H1 (cell line): ENCODE measurements at regions not wholly inside any gene's neighbourhood (a gene's known extent, or its start where the extent isn't known, plus 50 kb on each side); places are given as distances from the start of the nearest gene placed in this dataset.

Experiments
- CTCF ChIA-PET: fragments of 300-600 bp; sonication (Branson Sonifier 250); formaldehyde crosslinking; loops from one replicate; lab custom pipeline; 2021; ENCODE audit not compliant: partially characterized antibody; lab: Charles Lee
- POLR2A ChIA-PET: fragments of 300-600 bp; sonication (Branson Sonifier 250); formaldehyde crosslinking; loops from one replicate; lab custom pipeline; 2021; ENCODE audit warnings: inconsistent platforms; ENCODE audit not compliant: partially characterized antibody; lab: Charles Lee
- DNase-seq, 2 experiments: peaks; one replicate each; pipeline versions ENCODE4 v3.0.0 to v3.0.0-alpha.2; 2010 to 2022; ENCODE audit warnings: low spot score in 2 of 2, low read depth in 1 of 2, mixed read lengths in 1 of 2
- FAIRE-seq: peaks from 2 replicates; lab custom pipeline; 2011; peaks lifted over from hg19 to GRCh38; lab: Jason Lieb, UNC
- H2AFZ ChIP-seq: 2 replicates; pipeline ENCODE4 v1.8.1; 2012; ENCODE audit warnings: low read length, inconsistent platforms
- H2AK5ac ChIP-seq: 2 replicates; pipeline ENCODE4 v1.6.1; 2013; ENCODE audit warnings: low read depth, low read length
- H2BK120ac ChIP-seq: replicated peaks from 2 replicates; pipeline ENCODE3; 2013; ENCODE audit warnings: low read depth, low read length, inconsistent platforms
- H2BK12ac ChIP-seq: 2 replicates; pipeline ENCODE4 v1.6.1; 2013; ENCODE audit warnings: low read depth, low read length
- H2BK15ac ChIP-seq: 2 replicates; pipeline ENCODE4 v1.6.1; 2013; ENCODE audit warnings: low read length
- H2BK20ac ChIP-seq: 2 replicates; pipeline ENCODE4 v1.6.1; 2013; ENCODE audit warnings: low read length
- H2BK5ac ChIP-seq: 2 replicates; pipeline ENCODE4 v1.6.1; 2013; ENCODE audit warnings: low read depth, low read length
- H3K14ac ChIP-seq: 2 replicates; pipeline ENCODE4 v1.6.1; 2013; ENCODE audit warnings: inconsistent platforms; ENCODE audit not compliant: insufficient read length
- H3K18ac ChIP-seq: 2 replicates; pipeline ENCODE4 v1.6.1; 2013; ENCODE audit warnings: low read length; ENCODE audit errors: extremely low read depth
- H3K23ac ChIP-seq: 2 replicates; pipeline ENCODE4 v1.6.1; 2013; ENCODE audit warnings: inconsistent platforms; ENCODE audit not compliant: insufficient read length
- H3K23me2 ChIP-seq: 2 replicates; pipeline ENCODE4 v1.6.1; 2013; ENCODE audit warnings: low read depth, low read length
- H3K27ac ChIP-seq: 2 replicates; pipeline ENCODE4 v1.6.1; 2011; ENCODE audit warnings: low read depth, low read length, inconsistent platforms
- H3K27me3 ChIP-seq, 4 experiments: replicated peaks in 1 of 4; 1 replicate in 1 of 4; 2 replicates in 3 of 4; pipeline versions ENCODE4 v1.6.1 to v1.8.1; 2011 to 2013; ENCODE audit warnings: low read length in 3 of 4, mild to moderate bottlenecking in 3 of 4, inconsistent platforms in 2 of 4, mixed read lengths in 2 of 4, moderate library complexity in 1 of 4; ENCODE audit not compliant: control insufficient read depth in 3 of 4, insufficient read depth in 3 of 4; ENCODE audit errors: extremely low read depth in 1 of 4
- H3K36me3 ChIP-seq, 4 experiments: 2 replicates each; pipeline versions ENCODE4 v1.6.1 to v1.8.1; 2011 to 2013; ENCODE audit warnings: mild to moderate bottlenecking in 4 of 4, low read length in 3 of 4, moderate library complexity in 2 of 4, control low read depth in 1 of 4, inconsistent platforms in 1 of 4; ENCODE audit not compliant: insufficient read depth in 4 of 4, control insufficient read depth in 2 of 4
- H3K4ac ChIP-seq: replicated peaks from 2 replicates; pipeline ENCODE3; 2013; ENCODE audit warnings: low read length, low read depth, mixed read lengths, inconsistent platforms; ENCODE audit not compliant: insufficient read length
- H3K4me1 ChIP-seq, 4 experiments: replicated peaks in 1 of 4; 1 replicate in 1 of 4; 2 replicates in 3 of 4; pipeline versions ENCODE4 v1.6.1 to v1.8.1; 2011 to 2013; ENCODE audit warnings: low read length in 3 of 4, inconsistent platforms in 2 of 4, mixed read lengths in 1 of 4; ENCODE audit not compliant: insufficient read depth in 4 of 4, control insufficient read depth in 3 of 4
- H3K4me2 ChIP-seq, 2 experiments: 2 replicates each; pipeline versions ENCODE4 v1.6.1 to v1.8.1; 2011 to 2013; ENCODE audit warnings: low read depth in 2 of 2, low read length in 2 of 2, control low read depth in 1 of 2, inconsistent platforms in 1 of 2, mild to moderate bottlenecking in 1 of 2; ENCODE audit not compliant: insufficient read depth in 1 of 2
- H3K4me3 ChIP-seq, 4 experiments: fragments of 200-600, 300-600 bp in 1 of 4; sonication (generic), shearing (Covaris generic), sonication (Bioruptor Twin) in 1 of 4; 2 replicates each; pipeline versions ENCODE4 v1.5.1 to v1.8.1; 2011 to 2016; ENCODE audit warnings: low read length in 4 of 4, low read depth in 3 of 4, control low read depth in 2 of 4, inconsistent platforms in 2 of 4, mild to moderate bottlenecking in 2 of 4, mixed read lengths in 1 of 4, moderate library complexity in 1 of 4; ENCODE audit not compliant: insufficient read depth in 2 of 4; ENCODE audit errors: extremely low read depth in 1 of 4
- H3K56ac ChIP-seq: replicated peaks from 2 replicates; pipeline ENCODE3; 2013; ENCODE audit warnings: low read depth, mild to moderate bottlenecking, mixed read lengths, low read length, inconsistent platforms; ENCODE audit not compliant: insufficient read length
- H3K79me1 ChIP-seq: 2 replicates; pipeline ENCODE4 v1.6.1; 2013; ENCODE audit warnings: low read depth, low read length, control low read depth
- H3K79me2 ChIP-seq, 2 experiments: 2 replicates each; pipeline versions ENCODE4 v1.6.1 to v1.8.1; 2012 to 2013; ENCODE audit warnings: low read length in 2 of 2, mild to moderate bottlenecking in 2 of 2, inconsistent platforms in 1 of 2; ENCODE audit not compliant: insufficient read depth in 2 of 2, control insufficient read depth in 1 of 2
- H3K9ac ChIP-seq, 4 experiments: replicated peaks in 1 of 4; 1 replicate in 1 of 4; 2 replicates in 3 of 4; pipeline versions ENCODE4 v1.6.1 to v1.8.1; 2011 to 2013; ENCODE audit warnings: low read depth in 3 of 4, low read length in 3 of 4, control low read depth in 2 of 4, mild to moderate bottlenecking in 2 of 4, moderate library complexity in 2 of 4, inconsistent platforms in 1 of 4; ENCODE audit errors: extremely low read depth in 1 of 4
- H3K9me3 ChIP-seq, 2 experiments: 2 replicates each; pipeline versions ENCODE4 v1.6.1 to v1.8.1; 2012 to 2013; ENCODE audit warnings: mild to moderate bottlenecking in 2 of 2, moderate library complexity in 2 of 2, control low read depth in 1 of 2, inconsistent platforms in 1 of 2, low read depth in 1 of 2, low read length in 1 of 2, mixed read lengths in 1 of 2; ENCODE audit not compliant: insufficient read depth in 2 of 2
- H4K20me1 ChIP-seq, 2 experiments: replicated peaks in 1 of 2; 2 replicates each; pipeline versions ENCODE3 to v1.8.1; 2011 to 2013; ENCODE audit warnings: inconsistent platforms in 2 of 2, low read length in 2 of 2, mild to moderate bottlenecking in 1 of 2; ENCODE audit not compliant: insufficient read depth in 2 of 2, control insufficient read depth in 1 of 2
- H4K5ac ChIP-seq: 2 replicates; pipeline ENCODE4 v1.6.1; 2013; ENCODE audit warnings: low read length, low read depth, mixed read lengths, inconsistent platforms; ENCODE audit not compliant: insufficient read length
- H4K8ac ChIP-seq: 2 replicates; pipeline ENCODE4 v1.8.0; 2013; ENCODE audit warnings: mild to moderate bottlenecking, moderate library complexity, low read length, inconsistent platforms; ENCODE audit not compliant: insufficient read depth; ENCODE audit errors: extremely low read depth
- H4K91ac ChIP-seq: replicated peaks from 2 replicates; pipeline ENCODE3; 2013; ENCODE audit warnings: low read length, mixed read lengths, inconsistent platforms; ENCODE audit not compliant: insufficient read length
- ASH2L ChIP-seq: fragments of 200-600, 300-600 bp; sonication (generic); IDR thresholded peaks from one replicate; pipeline ENCODE4 v1.7.1; 2017; ENCODE audit warnings: low read length
- BRCA1 ChIP-seq: IDR thresholded peaks from 2 replicates; pipeline ENCODE4 v1.6.1; 2012; ENCODE audit warnings: low read depth, low read length, improper control_type of control experiment
- CBX5 ChIP-seq: fragments of 300-800, 300-1000 bp; sonication (generic); IDR thresholded peaks from 2 replicates; pipeline ENCODE4 v1.7.1; 2016; ENCODE audit warnings: antibody characterized with exemption, low read length, low read depth
- FOSL1 ChIP-seq: IDR thresholded peaks from 2 replicates; pipeline ENCODE4 v1.6.1; 2011; ENCODE audit warnings: mild to moderate bottlenecking, low read depth, low read length, moderate library complexity; ENCODE audit not compliant: insufficient read depth
- GABPA ChIP-seq: IDR thresholded peaks from 2 replicates; pipeline ENCODE4 v1.6.1; 2011; ENCODE audit warnings: mild to moderate bottlenecking, low read length, moderate library complexity, borderline replicate concordance; ENCODE audit not compliant: insufficient read depth
- GTF2F1 ChIP-seq: IDR thresholded peaks from 2 replicates; pipeline ENCODE4 v1.6.1; 2012; ENCODE audit warnings: low read depth, low read length, improper control_type of control experiment, borderline replicate concordance
- HDAC2 ChIP-seq, 2 experiments: fragments of 300-600 bp in 1 of 2; sonication (generic) in 1 of 2; IDR thresholded peaks; 2 replicates each; pipeline ENCODE4 v1.6.1; 2011 to 2012; ENCODE audit warnings: low read depth in 2 of 2, low read length in 2 of 2, mild to moderate bottlenecking in 2 of 2, moderate library complexity in 2 of 2, borderline replicate concordance in 1 of 2, inconsistent platforms in 1 of 2
- KDM4A ChIP-seq: IDR thresholded peaks from one replicate; pipeline ENCODE4 v1.7.1; 2012; ENCODE audit warnings: low read depth, mild to moderate bottlenecking, moderate library complexity, low read length, inconsistent platforms; ENCODE audit not compliant: severe bottlenecking
- POLR2AphosphoS5 ChIP-seq: IDR thresholded peaks from 2 replicates; pipeline ENCODE4 v1.6.1; 2011; ENCODE audit warnings: low read depth, low read length
- SP1 ChIP-seq: IDR thresholded peaks from 2 replicates; pipeline ENCODE4 v1.6.1; 2011; ENCODE audit warnings: low read depth, low read length
- SP4 ChIP-seq: IDR thresholded peaks from 2 replicates; pipeline ENCODE4 v1.6.1; 2012; ENCODE audit warnings: low read length, inconsistent platforms
- TAF7 ChIP-seq: optimal IDR thresholded peaks from 2 replicates; pipeline ENCODE3; 2011; ENCODE audit warnings: low read depth, mild to moderate bottlenecking, inconsistent platforms, low read length, moderate library complexity, borderline replicate concordance
- USF2 ChIP-seq: IDR thresholded peaks from 2 replicates; pipeline ENCODE4 v1.6.1; 2011; ENCODE audit warnings: low read length, improper control_type of control experiment
- WGBS, 2 experiments: shearing (Covaris generic) in 1 of 2; methylation state at CpG; one replicate each; pipeline versions ENCODE4 v1.1.6 to v1.1.7; 2013 to 2015; ENCODE audit warnings: low lambda C conversion rate in 2 of 2, mixed read lengths in 2 of 2, inconsistent platforms in 1 of 2, low coverage in 1 of 2, missing lambda C conversion rate in 1 of 2; ENCODE audit not compliant: insufficient replicate concordance in 2 of 2, insufficient coverage in 1 of 2, insufficient read length in 1 of 2; ENCODE audit errors: extremely low coverage in 1 of 2, missing lambda C conversion rate in 1 of 2; 5-methylcytosine and 5-hydroxymethylcytosine counted together

DNA sequence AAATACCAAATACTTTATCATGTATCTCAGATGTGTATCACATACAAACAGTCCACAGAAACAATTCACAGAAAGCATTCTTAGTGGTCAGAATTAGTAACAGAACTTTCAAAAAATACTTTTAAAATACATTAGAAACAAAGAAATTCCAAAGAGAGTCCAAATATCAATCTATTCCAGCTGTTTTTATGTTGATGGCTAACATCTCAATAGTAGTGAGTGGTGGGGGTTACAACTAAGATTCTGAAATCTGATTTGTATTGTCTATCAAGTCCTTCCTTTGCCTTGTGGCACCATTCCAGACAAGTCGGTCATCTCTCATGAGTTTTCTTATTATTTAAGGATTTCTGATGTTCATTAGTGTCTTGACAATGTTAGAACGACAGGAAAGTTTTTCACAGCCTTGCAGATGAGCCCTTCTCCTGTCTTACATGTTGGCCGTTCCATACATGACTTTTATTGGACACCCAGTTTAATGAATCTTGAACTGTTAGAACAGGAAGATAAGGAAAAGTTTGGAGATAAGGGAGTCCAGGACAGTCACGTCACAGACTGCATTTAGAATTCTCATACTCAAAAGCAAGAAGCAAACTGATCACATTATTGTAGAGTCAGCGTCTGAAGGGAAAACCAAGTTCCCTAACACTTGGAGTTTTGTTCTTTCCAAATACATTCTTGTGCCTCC, 410.3 kb downstream of the PID1 start:
- Histone ChIP-seq H2AFZ (no peak overlapping the region), H3K27ac (no peak overlapping the region), H4K5ac (no peak overlapping the region)
- TF ChIP-seq ASH2L (no peak), HDAC2 (IDR thresholded peaks at IDR 0.05; ENCODE audit: borderline replicate concordance in 1 of 2, low read depth in 2 of 2, low read length in 2 of 2) (no peak), GTF2F1 (no peak), POLR2AphosphoS5 (no peak), CBX5 (no peak), GABPA (no peak), SP4 (no peak), FOSL1 (no peak), SP1 (no peak), KDM4A (no peak), TAF7 (no peak), USF2 (no peak), BRCA1 (no peak)

More for the DNA sequence above, 410.3 kb downstream of the PID1 start:
- H3K36me3 ChIP-seq, result no peaks in the 10 kb centered on the region
- no peak overlapping the region for H3K4me3 ChIP-seq
- H3K23me2 ChIP-seq, result no peaks in the 10 kb centered on the region
- H3K27me3 ChIP-seq, result no peaks in the 10 kb centered on the region
- H3K79me2 ChIP-seq, result no peaks in the 10 kb centered on the region
- H3K23ac ChIP-seq, result no peak overlapping the region
- H3K4ac ChIP-seq, result no peak overlapping the region
- 80% methylated on average over 5 of the region's 5 CpGs; no CpG with 5 or more reads in 1 of the 2 experiments for WGBS, 2 experiments
- H4K20me1 ChIP-seq, result no peaks in the 10 kb centered on the region
- H4K8ac ChIP-seq, result no peak overlapping the region
- no peak overlapping the region for H2BK15ac ChIP-seq
- no peak overlapping the region for H2BK5ac ChIP-seq
- DNase-seq (no peak), FAIRE-seq (no peak)
- no peak overlapping the region for H4K91ac ChIP-seq
- H3K4me1 ChIP-seq, result no peaks in the 10 kb centered on the region
- H3K4me2 ChIP-seq, result no peak overlapping the region
- no peaks in the 10 kb centered on the region for H3K79me1 ChIP-seq
- no peak overlapping the region for H3K56ac ChIP-seq
- no peak overlapping the region for H3K9ac ChIP-seq
- no peak overlapping the region for H3K14ac ChIP-seq
- no peak overlapping the region for H2BK20ac ChIP-seq
- H2AK5ac ChIP-seq, result no peak overlapping the region
- no peak overlapping the region for H2BK12ac ChIP-seq
- POLR2A ChIA-PET, result no interaction called here
- H2BK120ac ChIP-seq, result no peak overlapping the region
- CTCF ChIA-PET, result no interaction called here
- H3K18ac ChIP-seq, result no peak overlapping the region
- peaks cover under 1 to 1% of the 10 kb centered on the region in 2 experiments; a peak in 2 of 4 replicates for H3K9me3 ChIP-seq
